Suprapubic skin (tissue), 3 donors: ENCODE measurements at regions not wholly inside any gene's neighbourhood (a gene's known extent, or its start where the extent isn't known, plus 50 kb on each side); places are given as distances from the start of the nearest gene placed in this dataset.

Experiments
- EP300 ChIP-seq: sonication (generic); formaldehyde crosslinking; IDR thresholded peaks from one replicate; pipeline ENCODE4 v1.6.1; 2017; ENCODE audit warnings: antibody characterized with exemption
- TF ChIP-seq, protein P1 (sequence below), 2 donors: fragments of 200-600 bp in 1 of 2; fragments of 450-650 bp in 1 of 2; sonication (generic) in 1 of 2; IDR thresholded peaks; one replicate each; pipeline ENCODE4 v1.5.1; 2016 to 2019; ENCODE audit warnings: antibody characterized with exemption in 2 of 2, mild to moderate bottlenecking in 1 of 2, moderate library complexity in 1 of 2

DNA sequence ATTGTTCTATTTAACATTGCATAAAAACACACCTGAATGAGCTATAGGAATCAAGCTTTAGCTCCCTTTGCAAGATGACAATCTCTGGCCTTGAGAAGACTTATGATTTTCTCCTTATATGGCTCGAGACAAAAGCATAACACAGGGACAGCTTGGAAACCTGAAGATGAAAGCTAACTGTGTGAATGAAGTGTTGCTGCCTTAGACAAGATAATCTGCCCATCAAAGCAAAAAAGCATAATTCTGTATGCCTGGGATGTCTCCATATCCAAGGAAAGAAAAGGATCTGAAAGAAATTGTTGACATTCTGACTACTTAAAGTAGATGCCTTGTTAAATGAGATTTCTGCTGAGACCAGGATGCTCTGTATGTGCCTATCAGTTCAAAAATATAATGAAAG is 526.7 kb upstream of the TOM1L1 start:
- no peak for TF ChIP-seq EP300
- TF ChIP-seq, protein P1, sequence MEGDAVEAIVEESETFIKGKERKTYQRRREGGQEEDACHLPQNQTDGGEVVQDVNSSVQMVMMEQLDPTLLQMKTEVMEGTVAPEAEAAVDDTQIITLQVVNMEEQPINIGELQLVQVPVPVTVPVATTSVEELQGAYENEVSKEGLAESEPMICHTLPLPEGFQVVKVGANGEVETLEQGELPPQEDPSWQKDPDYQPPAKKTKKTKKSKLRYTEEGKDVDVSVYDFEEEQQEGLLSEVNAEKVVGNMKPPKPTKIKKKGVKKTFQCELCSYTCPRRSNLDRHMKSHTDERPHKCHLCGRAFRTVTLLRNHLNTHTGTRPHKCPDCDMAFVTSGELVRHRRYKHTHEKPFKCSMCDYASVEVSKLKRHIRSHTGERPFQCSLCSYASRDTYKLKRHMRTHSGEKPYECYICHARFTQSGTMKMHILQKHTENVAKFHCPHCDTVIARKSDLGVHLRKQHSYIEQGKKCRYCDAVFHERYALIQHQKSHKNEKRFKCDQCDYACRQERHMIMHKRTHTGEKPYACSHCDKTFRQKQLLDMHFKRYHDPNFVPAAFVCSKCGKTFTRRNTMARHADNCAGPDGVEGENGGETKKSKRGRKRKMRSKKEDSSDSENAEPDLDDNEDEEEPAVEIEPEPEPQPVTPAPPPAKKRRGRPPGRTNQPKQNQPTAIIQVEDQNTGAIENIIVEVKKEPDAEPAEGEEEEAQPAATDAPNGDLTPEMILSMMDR (IDR thresholded peaks at IDR 0.05), result no peak
